ENCODE measurements at regions not wholly inside any gene's neighbourhood (a gene's known extent, or its start where the extent isn't known, plus 50 kb on each side); places are given as distances from the start of the nearest gene placed in this dataset.

DNA sequence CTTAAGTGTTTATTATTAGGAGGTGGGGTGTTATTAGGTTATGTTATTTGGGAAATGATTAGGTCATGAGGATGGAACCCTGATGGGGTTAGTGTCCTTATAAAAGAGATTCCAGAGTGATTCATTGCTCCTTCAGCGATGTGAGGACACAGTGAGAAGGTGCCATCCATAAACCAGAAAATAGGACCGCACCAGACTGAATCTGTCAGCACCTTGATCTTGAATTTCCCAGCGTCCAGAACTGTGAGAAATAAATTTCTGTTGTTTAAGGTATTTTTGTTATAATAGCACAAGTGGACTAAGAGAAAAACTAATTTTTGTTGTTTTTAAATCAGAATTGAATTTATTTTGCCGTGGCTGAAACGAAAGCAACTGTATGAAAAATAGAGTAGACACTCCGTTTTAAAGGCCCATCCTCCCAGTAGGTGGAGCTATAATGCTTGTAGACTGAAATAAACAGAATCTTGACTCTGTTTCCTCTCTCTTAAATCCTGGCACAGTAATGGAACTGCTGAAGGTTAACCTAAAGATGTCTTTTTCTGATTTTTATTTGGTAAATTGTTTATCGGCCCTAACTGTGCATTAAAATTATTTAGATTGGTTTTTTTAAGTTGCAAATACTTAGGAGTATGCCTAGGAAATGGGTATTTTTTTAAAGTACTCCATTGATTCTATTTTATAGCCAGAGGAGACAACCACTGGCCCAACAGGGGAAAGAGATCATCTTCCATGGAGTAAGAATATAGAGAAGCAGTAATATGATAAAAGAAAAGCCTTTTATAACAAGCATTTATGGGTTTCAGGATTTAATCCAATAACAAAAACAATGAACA lies 133.2 kb upstream of the ADAMTS3 start:
- CTCF ChIA-PET, result interaction anchor here (0.9 kb wide), 1 partner anchor 13 kb away, joined by 3 read pairs; no protein-coding TSS in a partner anchor
- Mint-ChIP-seq H3K36me3 (no peaks in the 10 kb centered on the region), H3K27me3 (ENCODE audit: low read depth) (no peaks in the 10 kb centered on the region), H3K4me1 (peaks cover 11% of the 10 kb centered on the region), H3K9me3 (no peaks in the 10 kb centered on the region), H3K27ac (no peak overlapping the region), H3K4me3 (peak overlapping the region; percentile 62)
- DNase-seq (ENCODE audit: low spot score) (peak; percentile 13), ATAC-seq (peak; percentile 81)
- no peak for TF ChIP-seq NFATC4 (CRISPR knock-in tag; IDR thresholded peaks at IDR 0.05)
- TF ChIP-seq, protein P1, sequence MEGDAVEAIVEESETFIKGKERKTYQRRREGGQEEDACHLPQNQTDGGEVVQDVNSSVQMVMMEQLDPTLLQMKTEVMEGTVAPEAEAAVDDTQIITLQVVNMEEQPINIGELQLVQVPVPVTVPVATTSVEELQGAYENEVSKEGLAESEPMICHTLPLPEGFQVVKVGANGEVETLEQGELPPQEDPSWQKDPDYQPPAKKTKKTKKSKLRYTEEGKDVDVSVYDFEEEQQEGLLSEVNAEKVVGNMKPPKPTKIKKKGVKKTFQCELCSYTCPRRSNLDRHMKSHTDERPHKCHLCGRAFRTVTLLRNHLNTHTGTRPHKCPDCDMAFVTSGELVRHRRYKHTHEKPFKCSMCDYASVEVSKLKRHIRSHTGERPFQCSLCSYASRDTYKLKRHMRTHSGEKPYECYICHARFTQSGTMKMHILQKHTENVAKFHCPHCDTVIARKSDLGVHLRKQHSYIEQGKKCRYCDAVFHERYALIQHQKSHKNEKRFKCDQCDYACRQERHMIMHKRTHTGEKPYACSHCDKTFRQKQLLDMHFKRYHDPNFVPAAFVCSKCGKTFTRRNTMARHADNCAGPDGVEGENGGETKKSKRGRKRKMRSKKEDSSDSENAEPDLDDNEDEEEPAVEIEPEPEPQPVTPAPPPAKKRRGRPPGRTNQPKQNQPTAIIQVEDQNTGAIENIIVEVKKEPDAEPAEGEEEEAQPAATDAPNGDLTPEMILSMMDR (IDR thresholded peaks at IDR 0.05), result peak; percentile 43; the same call in 1 of the 2 replicates
- POLR2A ChIA-PET, result no interaction called here

DNA sequence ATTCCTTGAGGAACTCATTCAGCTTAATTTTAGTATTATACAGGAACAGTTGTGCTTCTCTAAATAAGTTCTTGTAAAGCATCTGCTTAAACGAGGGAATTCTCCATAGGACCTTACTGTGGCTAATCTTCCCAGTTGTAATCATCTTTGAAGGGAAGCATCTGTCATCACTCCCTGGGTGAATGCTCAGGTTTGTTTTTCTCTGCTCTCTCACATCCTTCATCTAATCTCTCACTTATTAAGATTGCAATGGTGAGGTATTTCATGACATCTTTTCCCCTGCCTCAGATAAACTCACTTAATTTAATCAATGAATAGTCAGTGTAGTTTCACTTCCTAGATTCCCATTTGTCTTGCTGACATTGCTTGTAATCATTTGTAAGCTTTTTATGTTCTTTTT lies 121.8 kb upstream of the ADAMTS3 start:
- no peaks in the 10 kb centered on the region for H3K4me1 Mint-ChIP-seq
- no peak for ATAC-seq
- H3K9me3 Mint-ChIP-seq, result peaks cover 19% of the 10 kb centered on the region
- ChIA-PET POLR2A (no interaction called here), CTCF (no interaction called here)
- no peak overlapping the region for H3K27ac Mint-ChIP-seq
- TF ChIP-seq, protein P2, sequence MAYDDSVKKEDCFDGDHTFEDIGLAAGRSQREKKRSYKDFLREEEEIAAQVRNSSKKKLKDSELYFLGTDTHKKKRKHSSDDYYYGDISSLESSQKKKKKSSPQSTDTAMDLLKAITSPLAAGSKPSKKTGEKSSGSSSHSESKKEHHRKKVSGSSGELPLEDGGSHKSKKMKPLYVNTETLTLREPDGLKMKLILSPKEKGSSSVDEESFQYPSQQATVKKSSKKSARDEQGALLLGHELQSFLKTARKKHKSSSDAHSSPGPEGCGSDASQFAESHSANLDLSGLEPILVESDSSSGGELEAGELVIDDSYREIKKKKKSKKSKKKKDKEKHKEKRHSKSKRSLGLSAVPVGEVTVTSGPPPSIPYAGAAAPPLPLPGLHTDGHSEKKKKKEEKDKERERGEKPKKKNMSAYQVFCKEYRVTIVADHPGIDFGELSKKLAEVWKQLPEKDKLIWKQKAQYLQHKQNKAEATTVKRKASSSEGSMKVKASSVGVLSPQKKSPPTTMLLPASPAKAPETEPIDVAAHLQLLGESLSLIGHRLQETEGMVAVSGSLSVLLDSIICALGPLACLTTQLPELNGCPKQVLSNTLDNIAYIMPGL (CRISPR knock-in tag; IDR thresholded peaks at IDR 0.05), result no peak
- TF ChIP-seq, protein P3, sequence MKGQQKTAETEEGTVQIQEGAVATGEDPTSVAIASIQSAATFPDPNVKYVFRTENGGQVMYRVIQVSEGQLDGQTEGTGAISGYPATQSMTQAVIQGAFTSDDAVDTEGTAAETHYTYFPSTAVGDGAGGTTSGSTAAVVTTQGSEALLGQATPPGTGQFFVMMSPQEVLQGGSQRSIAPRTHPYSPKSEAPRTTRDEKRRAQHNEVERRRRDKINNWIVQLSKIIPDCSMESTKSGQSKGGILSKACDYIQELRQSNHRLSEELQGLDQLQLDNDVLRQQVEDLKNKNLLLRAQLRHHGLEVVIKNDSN (CRISPR knock-in tag; IDR thresholded peaks at IDR 0.05), result no peak
- TF ChIP-seq, protein P4, sequence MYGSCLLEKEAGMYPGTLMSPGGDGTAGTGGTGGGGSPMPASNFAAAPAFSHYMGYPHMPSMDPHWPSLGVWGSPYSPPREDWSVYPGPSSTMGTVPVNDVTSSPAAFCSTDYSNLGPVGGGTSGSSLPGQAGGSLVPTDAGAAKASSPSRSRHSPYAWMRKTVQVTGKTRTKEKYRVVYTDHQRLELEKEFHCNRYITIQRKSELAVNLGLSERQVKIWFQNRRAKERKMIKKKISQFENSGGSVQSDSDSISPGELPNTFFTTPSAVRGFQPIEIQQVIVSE (CRISPR knock-in tag; IDR thresholded peaks at IDR 0.05; ENCODE audit: borderline replicate concordance), result no peak
- TF ChIP-seq, protein P5, sequence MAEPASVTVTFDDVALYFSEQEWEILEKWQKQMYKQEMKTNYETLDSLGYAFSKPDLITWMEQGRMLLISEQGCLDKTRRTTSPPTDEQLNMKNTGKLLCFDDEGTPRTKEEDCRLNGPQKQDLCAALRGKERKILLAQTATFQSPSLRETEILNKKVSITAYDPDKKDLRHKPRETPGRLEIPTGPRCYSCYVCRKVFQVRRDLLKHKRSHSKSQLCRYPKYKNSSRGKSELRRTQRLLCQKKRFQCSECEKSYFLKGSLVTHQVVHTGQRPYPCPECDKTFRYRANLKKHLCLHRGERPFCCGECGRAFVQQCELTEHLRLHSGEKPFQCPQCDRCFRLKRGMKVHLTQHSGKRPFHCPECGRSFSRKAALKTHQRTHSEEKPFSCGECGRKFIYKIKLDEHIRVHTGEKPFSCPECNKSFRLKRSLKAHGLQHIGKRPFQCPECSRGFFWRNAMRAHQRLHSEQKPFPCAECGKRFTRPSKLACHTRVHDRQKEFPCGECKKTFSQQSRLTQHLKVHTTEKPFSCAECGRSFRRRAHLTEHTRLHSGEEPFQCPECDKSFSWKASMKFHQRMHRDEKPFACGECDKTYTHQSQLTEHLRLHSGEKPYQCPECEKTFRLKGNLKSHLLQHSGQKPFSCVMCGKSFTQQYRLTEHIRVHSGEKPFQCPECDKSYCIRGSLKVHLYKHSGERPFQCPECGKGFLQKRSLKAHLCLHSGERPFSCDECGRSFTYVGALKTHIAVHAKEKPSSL (CRISPR knock-in tag; conservative IDR thresholded peaks at IDR 0.05), result no peak
- TF ChIP-seq ATF1 (CRISPR knock-in tag; IDR thresholded peaks at IDR 0.05) (no peak), RELA (CRISPR knock-in tag; IDR thresholded peaks at IDR 0.05; ENCODE audit: borderline replicate concordance) (no peak), ZNF396 (CRISPR knock-in tag; IDR thresholded peaks at IDR 0.05; ENCODE audit: borderline replicate concordance) (no peak), ZNF232 (CRISPR knock-in tag; IDR thresholded peaks at IDR 0.05) (no peak), NR2C2 (CRISPR knock-in tag; IDR thresholded peaks at IDR 0.05) (no peak), TP53 (CRISPR knock-in tag; IDR thresholded peaks at IDR 0.05) (no peak), TEAD4 (CRISPR knock-in tag; IDR thresholded peaks at IDR 0.05) (no peak), ZBTB21 (CRISPR knock-in tag; IDR thresholded peaks at IDR 0.05; ENCODE audit: borderline replicate concordance) (no peak), EMX1 (CRISPR knock-in tag; IDR thresholded peaks at IDR 0.05) (no peak), CREB1 (CRISPR knock-in tag; IDR thresholded peaks at IDR 0.05) (no peak)
- TF ChIP-seq, protein P6, sequence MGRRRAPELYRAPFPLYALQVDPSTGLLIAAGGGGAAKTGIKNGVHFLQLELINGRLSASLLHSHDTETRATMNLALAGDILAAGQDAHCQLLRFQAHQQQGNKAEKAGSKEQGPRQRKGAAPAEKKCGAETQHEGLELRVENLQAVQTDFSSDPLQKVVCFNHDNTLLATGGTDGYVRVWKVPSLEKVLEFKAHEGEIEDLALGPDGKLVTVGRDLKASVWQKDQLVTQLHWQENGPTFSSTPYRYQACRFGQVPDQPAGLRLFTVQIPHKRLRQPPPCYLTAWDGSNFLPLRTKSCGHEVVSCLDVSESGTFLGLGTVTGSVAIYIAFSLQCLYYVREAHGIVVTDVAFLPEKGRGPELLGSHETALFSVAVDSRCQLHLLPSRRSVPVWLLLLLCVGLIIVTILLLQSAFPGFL (CRISPR knock-in tag; IDR thresholded peaks at IDR 0.05; ENCODE audit: borderline replicate concordance), result no peak
- TF ChIP-seq, protein P7, sequence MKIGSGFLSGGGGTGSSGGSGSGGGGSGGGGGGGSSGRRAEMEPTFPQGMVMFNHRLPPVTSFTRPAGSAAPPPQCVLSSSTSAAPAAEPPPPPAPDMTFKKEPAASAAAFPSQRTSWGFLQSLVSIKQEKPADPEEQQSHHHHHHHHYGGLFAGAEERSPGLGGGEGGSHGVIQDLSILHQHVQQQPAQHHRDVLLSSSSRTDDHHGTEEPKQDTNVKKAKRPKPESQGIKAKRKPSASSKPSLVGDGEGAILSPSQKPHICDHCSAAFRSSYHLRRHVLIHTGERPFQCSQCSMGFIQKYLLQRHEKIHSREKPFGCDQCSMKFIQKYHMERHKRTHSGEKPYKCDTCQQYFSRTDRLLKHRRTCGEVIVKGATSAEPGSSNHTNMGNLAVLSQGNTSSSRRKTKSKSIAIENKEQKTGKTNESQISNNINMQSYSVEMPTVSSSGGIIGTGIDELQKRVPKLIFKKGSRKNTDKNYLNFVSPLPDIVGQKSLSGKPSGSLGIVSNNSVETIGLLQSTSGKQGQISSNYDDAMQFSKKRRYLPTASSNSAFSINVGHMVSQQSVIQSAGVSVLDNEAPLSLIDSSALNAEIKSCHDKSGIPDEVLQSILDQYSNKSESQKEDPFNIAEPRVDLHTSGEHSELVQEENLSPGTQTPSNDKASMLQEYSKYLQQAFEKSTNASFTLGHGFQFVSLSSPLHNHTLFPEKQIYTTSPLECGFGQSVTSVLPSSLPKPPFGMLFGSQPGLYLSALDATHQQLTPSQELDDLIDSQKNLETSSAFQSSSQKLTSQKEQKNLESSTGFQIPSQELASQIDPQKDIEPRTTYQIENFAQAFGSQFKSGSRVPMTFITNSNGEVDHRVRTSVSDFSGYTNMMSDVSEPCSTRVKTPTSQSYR (CRISPR knock-in tag; IDR thresholded peaks at IDR 0.05), result no peak
- TF ChIP-seq, protein P8, sequence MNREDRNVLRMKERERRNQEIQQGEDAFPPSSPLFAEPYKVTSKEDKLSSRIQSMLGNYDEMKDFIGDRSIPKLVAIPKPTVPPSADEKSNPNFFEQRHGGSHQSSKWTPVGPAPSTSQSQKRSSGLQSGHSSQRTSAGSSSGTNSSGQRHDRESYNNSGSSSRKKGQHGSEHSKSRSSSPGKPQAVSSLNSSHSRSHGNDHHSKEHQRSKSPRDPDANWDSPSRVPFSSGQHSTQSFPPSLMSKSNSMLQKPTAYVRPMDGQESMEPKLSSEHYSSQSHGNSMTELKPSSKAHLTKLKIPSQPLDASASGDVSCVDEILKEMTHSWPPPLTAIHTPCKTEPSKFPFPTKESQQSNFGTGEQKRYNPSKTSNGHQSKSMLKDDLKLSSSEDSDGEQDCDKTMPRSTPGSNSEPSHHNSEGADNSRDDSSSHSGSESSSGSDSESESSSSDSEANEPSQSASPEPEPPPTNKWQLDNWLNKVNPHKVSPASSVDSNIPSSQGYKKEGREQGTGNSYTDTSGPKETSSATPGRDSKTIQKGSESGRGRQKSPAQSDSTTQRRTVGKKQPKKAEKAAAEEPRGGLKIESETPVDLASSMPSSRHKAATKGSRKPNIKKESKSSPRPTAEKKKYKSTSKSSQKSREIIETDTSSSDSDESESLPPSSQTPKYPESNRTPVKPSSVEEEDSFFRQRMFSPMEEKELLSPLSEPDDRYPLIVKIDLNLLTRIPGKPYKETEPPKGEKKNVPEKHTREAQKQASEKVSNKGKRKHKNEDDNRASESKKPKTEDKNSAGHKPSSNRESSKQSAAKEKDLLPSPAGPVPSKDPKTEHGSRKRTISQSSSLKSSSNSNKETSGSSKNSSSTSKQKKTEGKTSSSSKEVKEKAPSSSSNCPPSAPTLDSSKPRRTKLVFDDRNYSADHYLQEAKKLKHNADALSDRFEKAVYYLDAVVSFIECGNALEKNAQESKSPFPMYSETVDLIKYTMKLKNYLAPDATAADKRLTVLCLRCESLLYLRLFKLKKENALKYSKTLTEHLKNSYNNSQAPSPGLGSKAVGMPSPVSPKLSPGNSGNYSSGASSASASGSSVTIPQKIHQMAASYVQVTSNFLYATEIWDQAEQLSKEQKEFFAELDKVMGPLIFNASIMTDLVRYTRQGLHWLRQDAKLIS (CRISPR knock-in tag; IDR thresholded peaks at IDR 0.05; ENCODE audit: borderline replicate concordance), result no peak
- no peaks in the 10 kb centered on the region for H3K27me3 Mint-ChIP-seq (ENCODE audit: low read depth)
- H3K4me3 Mint-ChIP-seq, result no peak overlapping the region
- DNase-seq (ENCODE audit: low spot score), result no peak
- H3K36me3 Mint-ChIP-seq, result no peaks in the 10 kb centered on the region

All from WTC11 (cell line).